PC-3 (cell line): ENCODE measurements at regions not wholly inside any gene's neighbourhood (a gene's known extent, or its start where the extent isn't known, plus 50 kb on each side); places are given as distances from the start of the nearest gene placed in this dataset.

Experiments
- CTCF ChIP-seq: fragments of 300-600 bp; sonication (generic); conservative IDR thresholded peaks from 2 replicates; pipeline ENCODE4 v1.5.1; 2017; ENCODE audit warnings: antibody characterized with exemption, low read depth, mild to moderate bottlenecking, low read length
- EZH2 ChIP-seq: fragments of 300-600 bp; sonication (generic); IDR thresholded peaks from one replicate; pipeline ENCODE4 v1.6.1; 2017; ENCODE audit warnings: antibody characterized with exemption, mild to moderate bottlenecking, low read length; ENCODE audit not compliant: unreplicated experiment

- TF ChIP-seq CTCF (no peak), EZH2 (no peak)
Observed at GRCh38 chr9:135181336-135181735, 93.9 kb downstream of the OLFM1 start.
